ENCODE measurements at regions not wholly inside any gene's neighbourhood (a gene's known extent, or its start where the extent isn't known, plus 50 kb on each side); places are given as distances from the start of the nearest gene placed in this dataset.
"Not testable (repeated sequence)": the region's sequence is repeated elsewhere in the genome, so short reads cannot be mapped to it uniquely, and the experiment has no call there.

DNA sequence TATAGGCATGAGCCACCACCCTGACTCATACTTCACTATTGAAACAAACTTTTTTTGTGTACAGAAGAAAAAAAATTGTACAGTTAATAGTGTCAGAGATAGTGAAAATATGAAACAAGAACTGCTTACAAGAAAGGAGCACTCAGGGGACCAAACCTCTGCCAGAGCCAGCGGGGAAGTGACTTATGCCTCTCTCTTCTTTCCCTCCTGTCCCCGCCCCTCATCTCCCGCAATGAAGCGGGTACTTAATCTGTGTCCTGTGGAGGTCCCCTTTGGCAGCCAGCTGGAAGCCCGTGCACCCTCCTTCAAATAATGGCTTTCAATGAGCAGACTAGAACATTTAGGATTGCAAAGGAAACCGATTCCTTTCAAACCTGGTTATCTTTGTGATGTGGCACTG lies 51.5 kb downstream of the PPIAL4A start:
- not testable (repeated sequence) for TF ChIP-seq EZH2 (IDR thresholded peaks at IDR 0.05; ENCODE audit: low read length, unreplicated experiment)
- TF ChIP-seq, protein P1, sequence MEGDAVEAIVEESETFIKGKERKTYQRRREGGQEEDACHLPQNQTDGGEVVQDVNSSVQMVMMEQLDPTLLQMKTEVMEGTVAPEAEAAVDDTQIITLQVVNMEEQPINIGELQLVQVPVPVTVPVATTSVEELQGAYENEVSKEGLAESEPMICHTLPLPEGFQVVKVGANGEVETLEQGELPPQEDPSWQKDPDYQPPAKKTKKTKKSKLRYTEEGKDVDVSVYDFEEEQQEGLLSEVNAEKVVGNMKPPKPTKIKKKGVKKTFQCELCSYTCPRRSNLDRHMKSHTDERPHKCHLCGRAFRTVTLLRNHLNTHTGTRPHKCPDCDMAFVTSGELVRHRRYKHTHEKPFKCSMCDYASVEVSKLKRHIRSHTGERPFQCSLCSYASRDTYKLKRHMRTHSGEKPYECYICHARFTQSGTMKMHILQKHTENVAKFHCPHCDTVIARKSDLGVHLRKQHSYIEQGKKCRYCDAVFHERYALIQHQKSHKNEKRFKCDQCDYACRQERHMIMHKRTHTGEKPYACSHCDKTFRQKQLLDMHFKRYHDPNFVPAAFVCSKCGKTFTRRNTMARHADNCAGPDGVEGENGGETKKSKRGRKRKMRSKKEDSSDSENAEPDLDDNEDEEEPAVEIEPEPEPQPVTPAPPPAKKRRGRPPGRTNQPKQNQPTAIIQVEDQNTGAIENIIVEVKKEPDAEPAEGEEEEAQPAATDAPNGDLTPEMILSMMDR (conservative IDR thresholded peaks at IDR 0.05; ENCODE audit: low read depth, low read length), result not testable (repeated sequence)

Data from PC-3 (cell line).